ENCODE measurements at regions not wholly inside any gene's neighbourhood (a gene's known extent, or its start where the extent isn't known, plus 50 kb on each side); places are given as distances from the start of the nearest gene placed in this dataset.

DNA sequence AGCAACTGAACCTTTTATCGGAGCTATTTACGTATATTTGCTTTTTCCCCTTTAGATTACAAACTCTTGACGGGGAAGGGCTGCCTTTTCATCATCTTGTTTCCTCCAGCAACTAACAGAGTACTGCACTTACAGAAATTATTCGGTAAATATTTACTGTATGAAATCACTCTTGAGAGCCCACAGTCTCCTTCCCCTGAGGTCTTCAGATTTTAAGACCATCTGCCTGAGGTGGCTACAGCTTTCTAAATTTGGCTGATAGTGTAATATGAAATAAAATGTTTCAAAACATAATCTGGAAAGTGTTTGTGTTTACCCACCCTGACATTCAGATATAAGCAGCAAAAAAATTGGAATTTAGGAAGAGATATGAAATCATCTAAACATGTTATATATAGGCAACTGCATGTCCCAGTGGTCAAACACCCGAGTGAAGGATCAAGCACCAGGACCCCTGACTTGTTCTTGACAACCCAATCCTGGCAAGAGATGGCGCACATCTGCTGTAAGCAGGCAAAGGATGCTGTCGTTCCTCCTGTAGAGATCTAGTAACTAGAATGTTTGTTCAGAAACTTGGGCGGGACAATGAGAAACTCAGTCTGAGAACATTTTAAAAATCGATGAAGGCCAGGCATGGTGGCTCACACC, 60.9 kb downstream of the SIPA1L2 start:
- H3K27ac ChIP-seq = no peak overlapping the region
- in situ Hi-C loops (cut with HindIII; ENCODE audit: low pct_ligation_motif_present, low sequenced_read_pairs) = no loop called here
- H3K36me3 ChIP-seq (replicated peaks) = no peaks in the 10 kb centered on the region
- H3K27me3 ChIP-seq (replicated peaks) = no peaks in the 10 kb centered on the region
- no peak for DNase-seq
- no peak overlapping the region for H3K4me3 ChIP-seq (ENCODE audit: low read depth, low read length)
- TF ChIP-seq, protein P1, sequence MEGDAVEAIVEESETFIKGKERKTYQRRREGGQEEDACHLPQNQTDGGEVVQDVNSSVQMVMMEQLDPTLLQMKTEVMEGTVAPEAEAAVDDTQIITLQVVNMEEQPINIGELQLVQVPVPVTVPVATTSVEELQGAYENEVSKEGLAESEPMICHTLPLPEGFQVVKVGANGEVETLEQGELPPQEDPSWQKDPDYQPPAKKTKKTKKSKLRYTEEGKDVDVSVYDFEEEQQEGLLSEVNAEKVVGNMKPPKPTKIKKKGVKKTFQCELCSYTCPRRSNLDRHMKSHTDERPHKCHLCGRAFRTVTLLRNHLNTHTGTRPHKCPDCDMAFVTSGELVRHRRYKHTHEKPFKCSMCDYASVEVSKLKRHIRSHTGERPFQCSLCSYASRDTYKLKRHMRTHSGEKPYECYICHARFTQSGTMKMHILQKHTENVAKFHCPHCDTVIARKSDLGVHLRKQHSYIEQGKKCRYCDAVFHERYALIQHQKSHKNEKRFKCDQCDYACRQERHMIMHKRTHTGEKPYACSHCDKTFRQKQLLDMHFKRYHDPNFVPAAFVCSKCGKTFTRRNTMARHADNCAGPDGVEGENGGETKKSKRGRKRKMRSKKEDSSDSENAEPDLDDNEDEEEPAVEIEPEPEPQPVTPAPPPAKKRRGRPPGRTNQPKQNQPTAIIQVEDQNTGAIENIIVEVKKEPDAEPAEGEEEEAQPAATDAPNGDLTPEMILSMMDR (IDR thresholded peaks at IDR 0.05; ENCODE audit: low read depth, low read length, missing control alignments) = no peak

DNA sequence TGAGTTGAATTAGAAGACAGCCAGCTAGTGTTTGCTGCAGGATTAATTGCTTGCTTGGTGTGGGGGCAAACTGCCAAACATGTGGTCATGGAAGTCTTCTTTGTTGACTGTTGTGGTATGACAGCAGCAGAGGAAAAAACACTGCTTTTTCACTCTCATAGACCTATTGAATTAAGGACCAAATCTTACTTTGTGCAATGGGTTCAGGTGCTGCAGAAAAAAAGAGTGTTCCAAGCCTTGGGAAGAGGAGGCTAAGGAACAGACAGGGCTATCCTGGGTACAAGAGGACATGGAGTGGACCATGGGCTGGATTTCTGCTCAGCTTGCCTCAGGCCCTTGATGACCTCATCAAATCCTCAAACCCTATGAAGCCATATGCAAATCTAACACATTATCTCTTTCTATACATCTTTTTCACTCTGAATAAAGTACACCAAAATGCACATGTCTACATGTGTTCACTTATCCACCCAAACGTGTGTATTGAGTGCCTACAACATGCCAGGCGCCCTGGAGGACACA, 61.5 kb downstream of the SIPA1L2 start:
- Histone ChIP-seq H3K4me3 (ENCODE audit: low read depth, low read length) (no peak overlapping the region), H3K36me3 (replicated peaks) (no peaks in the 10 kb centered on the region), H3K27ac (no peak overlapping the region), H3K27me3 (replicated peaks) (no peaks in the 10 kb centered on the region)
- TF ChIP-seq, protein P1 (IDR thresholded peaks at IDR 0.05; ENCODE audit: low read depth, low read length, missing control alignments) = no peak
- DNase-seq = no peak
- in situ Hi-C loops (cut with HindIII; ENCODE audit: low pct_ligation_motif_present, low sequenced_read_pairs) = no loop called here

DNA sequence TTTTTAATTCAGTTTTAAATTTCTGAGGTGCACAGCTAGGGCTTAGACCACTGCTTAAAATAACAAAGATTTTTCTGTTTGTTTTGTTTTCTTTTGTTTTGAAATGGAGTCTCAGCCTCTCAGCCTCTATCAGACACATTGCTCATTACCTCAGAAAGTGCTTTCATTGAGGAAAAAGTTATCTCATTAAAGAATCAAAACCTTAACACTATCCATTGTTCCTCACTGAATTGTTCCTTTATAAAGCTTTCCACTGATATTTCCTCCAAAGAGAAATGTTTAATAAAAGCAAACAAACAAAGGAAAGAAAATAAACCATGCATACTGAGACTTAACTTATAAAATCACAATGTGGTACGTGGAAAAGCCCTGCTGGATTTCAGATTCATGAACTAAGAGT, 63.8 kb downstream of the SIPA1L2 start:
- TF ChIP-seq, protein P1 (IDR thresholded peaks at IDR 0.05; ENCODE audit: low read depth, low read length, missing control alignments) = no peak
- in situ Hi-C loops (cut with HindIII; ENCODE audit: low pct_ligation_motif_present, low sequenced_read_pairs) = no loop called here
- H3K27ac ChIP-seq = no peak overlapping the region
- H3K36me3 ChIP-seq (replicated peaks) = no peaks in the 10 kb centered on the region
- H3K27me3 ChIP-seq (replicated peaks) = no peaks in the 10 kb centered on the region
- no peak for DNase-seq
- H3K4me3 ChIP-seq (ENCODE audit: low read depth, low read length) = no peak overlapping the region

DNA sequence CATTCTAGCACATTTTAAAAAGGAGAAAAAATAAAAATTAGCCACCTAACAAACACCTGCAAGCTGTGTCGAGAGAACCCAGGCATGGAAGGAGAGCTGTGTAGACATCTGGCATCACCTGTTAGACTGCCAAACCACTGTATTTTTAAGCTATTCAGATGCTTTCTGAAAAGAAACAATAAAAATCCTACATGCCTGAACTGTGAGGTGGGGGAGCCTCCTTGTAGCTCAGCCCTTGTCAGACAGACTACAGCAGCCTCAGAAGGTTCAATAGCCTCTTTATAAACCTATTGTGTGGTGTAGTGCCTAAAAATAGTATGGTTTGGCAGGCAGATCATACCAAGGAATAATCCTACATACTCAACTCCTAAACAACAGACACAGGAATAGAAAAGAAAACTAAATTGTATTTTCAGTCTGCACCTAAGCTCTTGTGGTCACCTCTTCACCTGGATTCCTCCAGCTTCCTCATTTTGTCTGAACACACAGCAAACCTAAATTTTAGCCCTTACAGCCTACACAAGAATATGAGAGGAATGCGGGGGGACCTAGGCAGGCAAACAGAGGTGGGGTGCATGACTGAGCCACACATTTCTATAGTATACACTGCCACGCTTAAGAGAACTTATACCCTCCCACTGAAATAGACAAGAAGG, 67.0 kb downstream of the SIPA1L2 start:
- TF ChIP-seq, protein P1 (IDR thresholded peaks at IDR 0.05; ENCODE audit: low read depth, low read length, missing control alignments) = no peak

DNA sequence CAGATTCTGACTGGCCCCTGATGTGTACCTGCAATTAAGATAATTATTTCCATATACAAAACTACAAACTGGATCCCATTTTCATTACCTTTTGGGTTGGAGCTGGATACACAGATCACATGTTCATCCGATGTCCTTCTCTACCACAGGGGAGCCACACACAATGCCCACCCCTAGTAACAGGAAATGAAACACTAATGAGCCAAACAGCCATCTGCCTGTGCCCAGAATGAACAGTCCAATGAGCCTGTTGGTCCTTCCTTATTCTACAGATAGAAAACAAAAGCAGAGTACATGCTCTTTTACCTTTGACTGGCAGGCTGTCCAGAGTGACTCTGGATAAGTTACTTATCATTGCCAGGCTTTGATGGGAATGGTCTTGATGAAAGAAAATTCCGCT, 68.6 kb downstream of the SIPA1L2 start:
- Histone ChIP-seq H3K4me3 (ENCODE audit: low read depth, low read length) (no peak overlapping the region), H3K27me3 (replicated peaks) (no peaks in the 10 kb centered on the region), H3K36me3 (replicated peaks) (no peaks in the 10 kb centered on the region), H3K27ac (no peak overlapping the region)
- in situ Hi-C loops (cut with HindIII; ENCODE audit: low pct_ligation_motif_present, low sequenced_read_pairs) = no loop called here
- no peak for DNase-seq
- TF ChIP-seq, protein P1 (IDR thresholded peaks at IDR 0.05; ENCODE audit: low read depth, low read length, missing control alignments) = no peak

More for the DNA sequence above, 67.0 kb downstream of the SIPA1L2 start:
- no peak overlapping the region for H3K4me3 ChIP-seq (ENCODE audit: low read depth, low read length)
- in situ Hi-C loops (cut with HindIII; ENCODE audit: low pct_ligation_motif_present, low sequenced_read_pairs) = no loop called here
- no peak for DNase-seq
- H3K36me3 ChIP-seq (replicated peaks) = no peaks in the 10 kb centered on the region
- H3K27me3 ChIP-seq (replicated peaks) = no peaks in the 10 kb centered on the region
- no peak overlapping the region for H3K27ac ChIP-seq
